GM18498 (cell line): ENCODE measurements at regions not wholly inside any gene's neighbourhood (a gene's known extent, or its start where the extent isn't known, plus 50 kb on each side); places are given as distances from the start of the nearest gene placed in this dataset.

Source experiments
- ATAC-seq: cut with Tn5 transposase; IDR thresholded peaks from one replicate; pipeline ENCODE4 v1.9.1; 2021; ENCODE audit warnings: mild to moderate bottlenecking, moderate library complexity; ENCODE audit not compliant: unreplicated experiment

DNA sequence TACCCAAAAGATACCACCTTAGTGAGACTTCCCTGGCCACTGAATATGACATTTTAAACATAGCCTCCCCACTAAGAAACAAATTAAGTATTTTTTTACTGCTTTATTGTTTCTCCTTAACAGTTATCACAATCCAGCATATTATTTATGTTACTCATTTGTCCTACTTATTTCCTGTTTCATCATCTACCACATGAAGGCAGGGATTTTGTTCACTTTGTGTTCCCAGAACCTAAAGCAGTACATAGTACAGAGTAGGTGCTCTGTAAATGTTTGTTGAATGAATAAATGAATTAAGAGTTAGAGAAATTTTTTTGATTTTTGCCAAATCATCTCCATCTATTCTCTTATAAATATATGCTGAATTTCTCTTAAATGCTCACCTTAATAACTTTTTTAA, 318.4 kb upstream of the GIMD1 start:
- no peak for ATAC-seq

DNA sequence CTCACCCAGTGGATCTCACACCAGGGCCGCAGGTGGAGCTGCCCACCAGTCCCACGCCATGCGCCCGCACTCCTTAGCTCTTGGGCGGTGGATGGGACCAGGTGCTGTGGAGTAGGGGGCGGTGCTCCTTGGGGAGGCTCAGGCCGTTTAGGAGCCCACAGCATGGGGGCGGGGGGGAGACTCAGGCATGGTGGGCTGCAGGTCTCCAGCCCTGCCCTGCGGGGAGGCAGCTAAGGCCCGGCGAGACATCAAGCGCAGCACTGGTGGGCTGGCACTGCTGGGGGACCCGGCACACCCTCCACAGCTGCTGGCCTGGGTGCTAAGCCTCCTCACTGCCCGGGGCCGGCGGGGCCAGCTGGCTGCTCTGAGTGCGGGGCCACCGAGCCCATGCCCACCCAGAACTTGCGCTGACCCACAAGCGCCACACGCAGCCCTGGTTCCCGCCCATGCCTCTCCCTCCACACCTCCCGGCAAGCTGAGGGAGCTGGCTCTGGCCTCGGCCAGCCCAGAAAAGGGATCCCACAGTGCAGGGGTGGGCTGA, 312.9 kb upstream of the GIMD1 start:
- ATAC-seq = no peak

GRCh38 chr4:106679063-106679462, 310.5 kb upstream of the GIMD1 start:
- ATAC-seq = no peak

DNA sequence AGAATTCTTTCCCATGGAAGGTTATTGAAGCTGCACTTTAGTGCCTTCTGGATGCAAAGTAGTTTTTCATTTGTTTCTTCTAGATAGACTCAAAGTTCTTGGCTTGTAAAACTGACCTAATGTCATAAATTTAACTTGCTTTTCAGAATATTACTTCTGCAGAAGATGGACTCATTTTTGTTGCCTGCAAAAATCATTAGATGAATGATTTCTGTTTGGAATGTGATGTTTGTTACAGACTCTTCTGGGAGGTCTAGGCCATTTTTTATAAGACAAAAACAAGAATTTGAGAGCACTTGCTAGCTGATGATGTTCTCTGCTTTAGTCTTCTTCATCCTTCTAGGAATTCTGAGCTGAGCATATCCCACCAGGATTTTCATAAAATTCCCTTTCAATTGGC, 308.6 kb upstream of the GIMD1 start:
- ATAC-seq = no peak

GRCh38 chr4:106676173-106676921, 307.8 kb upstream of the GIMD1 start:
- ATAC-seq = no peak

DNA sequence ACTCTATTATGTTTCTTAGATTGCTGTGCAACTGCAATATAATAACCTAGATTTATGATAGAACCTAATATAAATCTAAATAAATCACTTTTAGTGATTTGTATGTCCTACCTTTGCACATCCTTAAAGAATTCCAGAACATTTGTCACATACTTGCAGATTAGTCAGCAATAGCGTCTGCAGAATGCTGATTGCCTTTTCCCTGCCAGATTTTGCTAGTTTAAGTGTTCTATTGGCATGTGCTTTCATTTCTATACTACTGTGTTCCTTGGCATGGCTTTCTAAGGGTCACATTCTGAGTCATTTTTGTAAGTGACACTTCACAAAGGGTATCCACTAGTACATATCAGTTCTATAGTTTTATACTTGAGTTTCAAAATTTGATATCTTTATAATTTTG, 303.1 kb upstream of the GIMD1 start:
- no peak for ATAC-seq

DNA sequence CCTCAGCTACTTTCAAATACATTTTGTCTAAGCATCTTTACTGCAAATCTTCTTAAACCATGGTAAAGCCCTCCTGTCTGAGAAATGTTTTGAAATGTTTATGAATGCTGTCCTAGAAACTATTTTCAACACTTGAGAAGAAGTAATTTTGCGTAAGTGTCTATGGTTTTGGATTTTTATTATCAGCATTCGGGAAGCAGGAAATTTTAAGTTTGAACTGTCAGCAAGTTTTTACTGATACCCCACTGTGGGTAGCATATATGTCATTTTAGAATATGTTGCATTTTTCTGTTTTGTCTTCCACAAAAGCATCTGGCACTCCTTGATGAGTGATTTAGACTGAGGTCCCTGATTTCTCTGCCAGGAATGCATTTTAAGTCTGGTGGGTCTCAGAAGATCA, 302.4 kb upstream of the GIMD1 start:
- no peak for ATAC-seq

GRCh38 chr4:106659371-106659770, 290.8 kb upstream of the GIMD1 start:
- no peak for ATAC-seq

- ATAC-seq = no peak
Observed at GRCh38 chr4:106652095-106652494, 283.5 kb upstream of the GIMD1 start.

DNA sequence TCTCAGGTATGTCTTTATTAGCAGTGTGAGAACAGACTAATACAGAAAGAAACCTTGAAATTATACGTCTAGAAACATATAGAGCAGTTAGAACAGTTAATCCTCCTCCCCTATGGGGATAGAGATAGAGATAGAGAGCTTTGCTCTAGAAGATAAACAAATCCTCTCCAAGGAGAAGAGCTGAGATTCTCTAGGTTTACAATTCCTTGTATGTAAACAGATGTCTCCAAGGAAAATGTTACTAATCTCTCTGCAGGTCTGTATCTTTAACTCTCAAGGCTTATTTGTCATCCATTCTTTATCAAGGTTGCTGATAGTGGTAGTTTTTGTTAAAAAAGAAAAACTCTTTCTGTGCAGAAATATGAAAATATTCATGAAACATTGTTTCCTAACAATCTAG, 282.1 kb upstream of the GIMD1 start:
- ATAC-seq = no peak

DNA sequence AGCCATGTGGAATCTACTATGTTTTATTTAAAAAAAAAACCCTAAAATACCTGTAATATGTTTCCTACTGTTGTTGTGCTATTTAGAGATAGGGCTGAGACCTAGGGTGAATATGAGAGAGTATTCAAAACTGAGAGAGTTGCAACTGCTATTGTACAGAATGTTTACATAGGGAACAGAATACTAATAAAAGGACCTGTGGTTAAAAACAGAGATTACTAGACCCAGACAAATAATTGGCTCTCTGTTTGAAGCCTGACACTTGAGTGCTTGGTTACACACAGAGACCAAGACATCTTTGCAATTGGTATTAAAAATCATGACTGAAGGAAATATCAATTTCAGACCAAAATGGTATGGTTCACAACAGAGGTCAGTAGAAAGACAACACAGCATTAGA, 278.9 kb upstream of the GIMD1 start:
- no peak for ATAC-seq

- ATAC-seq = no peak
Observed at GRCh38 chr4:106629268-106629625, 260.7 kb upstream of the GIMD1 start.

GRCh38 chr4:106628586-106629267, 260.1 kb upstream of the GIMD1 start:
- no peak for ATAC-seq

DNA sequence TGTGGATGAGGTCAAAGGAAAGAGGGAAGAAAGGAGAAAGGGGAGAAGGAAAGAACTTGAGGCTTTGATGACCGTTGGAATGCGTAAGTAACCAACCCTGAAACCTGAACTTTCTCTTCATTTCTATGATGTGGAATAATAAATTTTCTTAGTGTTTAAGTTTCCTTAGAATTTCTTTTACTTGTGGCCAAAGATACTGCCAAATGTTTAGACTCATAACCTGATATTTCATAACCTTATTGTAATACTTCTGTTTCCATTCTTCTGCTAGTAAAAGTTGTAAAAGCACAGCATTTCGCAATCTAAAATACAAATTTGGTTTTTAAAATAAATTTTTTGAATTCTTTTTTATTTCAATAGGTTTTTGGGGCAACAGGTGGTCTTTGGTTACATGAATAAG, 258.5 kb upstream of the GIMD1 start:
- ATAC-seq = no peak

GRCh38 chr4:106624671-106625070, 256.1 kb upstream of the GIMD1 start:
- no peak for ATAC-seq

DNA sequence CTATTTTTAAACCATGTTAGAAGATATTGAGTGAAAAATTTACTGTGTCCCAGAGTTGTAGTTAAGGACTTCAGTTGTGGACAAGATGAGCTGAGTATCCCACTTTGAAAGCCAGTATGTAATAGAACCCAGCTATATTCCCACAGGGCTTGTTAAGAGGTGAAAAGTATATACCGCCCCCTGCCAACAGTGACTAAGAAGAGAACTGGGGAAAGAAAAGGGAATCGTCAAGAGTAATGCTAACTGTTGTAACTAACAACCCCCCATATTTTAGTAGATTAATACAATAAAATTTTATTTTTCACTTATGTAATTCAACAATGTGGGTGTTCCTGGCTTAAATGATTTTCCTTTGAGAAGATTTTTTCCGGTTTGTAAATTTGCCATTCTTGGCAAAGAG, 250.4 kb upstream of the GIMD1 start:
- no peak for ATAC-seq

GRCh38 chr4:106615961-106616360, 247.4 kb upstream of the GIMD1 start:
- ATAC-seq = no peak

DNA sequence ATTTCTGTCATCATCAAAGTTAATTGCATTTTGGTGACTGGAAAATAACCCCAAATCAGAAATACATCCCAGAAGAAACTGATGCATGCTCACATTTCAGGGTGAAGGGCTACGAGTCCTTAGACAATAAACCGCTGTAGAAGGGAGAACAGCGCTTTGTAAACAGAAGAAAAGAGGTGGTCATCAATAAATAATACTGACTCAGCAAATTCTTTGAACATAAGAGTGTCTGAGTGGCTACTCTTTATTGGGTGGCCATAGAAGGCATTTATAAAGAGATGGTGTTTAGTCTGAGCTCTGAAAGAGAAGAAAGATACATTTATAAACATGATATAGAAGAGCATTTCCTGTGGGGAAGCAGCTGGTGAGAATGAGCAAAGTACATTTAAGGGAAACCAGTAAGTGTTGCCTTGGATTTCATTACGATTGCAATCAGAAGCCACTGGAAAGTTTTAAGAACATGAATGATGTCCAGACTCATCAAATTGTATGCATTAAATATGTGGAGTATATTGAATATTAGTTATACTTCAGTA, 246.9 kb upstream of the GIMD1 start:
- no peak for ATAC-seq

DNA sequence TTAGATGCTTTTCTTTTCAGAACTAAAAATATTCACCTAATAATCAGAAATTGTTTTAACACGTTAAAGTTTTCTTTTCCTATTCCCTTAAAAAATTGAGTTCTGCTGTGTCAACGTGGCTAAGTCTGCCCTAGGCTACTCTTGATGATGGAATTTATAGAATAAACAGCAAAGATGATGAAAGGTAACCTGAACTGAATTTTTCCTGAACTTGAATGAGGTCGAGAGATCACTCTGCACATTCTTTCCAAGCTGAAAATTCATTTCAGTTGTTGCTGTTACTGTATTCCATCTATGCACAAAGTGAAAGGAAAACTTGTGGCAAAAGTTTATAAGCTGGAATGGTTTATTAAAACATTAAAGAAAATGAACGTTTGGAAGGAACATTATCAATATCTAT, 245.9 kb upstream of the GIMD1 start:
- ATAC-seq = no peak

DNA sequence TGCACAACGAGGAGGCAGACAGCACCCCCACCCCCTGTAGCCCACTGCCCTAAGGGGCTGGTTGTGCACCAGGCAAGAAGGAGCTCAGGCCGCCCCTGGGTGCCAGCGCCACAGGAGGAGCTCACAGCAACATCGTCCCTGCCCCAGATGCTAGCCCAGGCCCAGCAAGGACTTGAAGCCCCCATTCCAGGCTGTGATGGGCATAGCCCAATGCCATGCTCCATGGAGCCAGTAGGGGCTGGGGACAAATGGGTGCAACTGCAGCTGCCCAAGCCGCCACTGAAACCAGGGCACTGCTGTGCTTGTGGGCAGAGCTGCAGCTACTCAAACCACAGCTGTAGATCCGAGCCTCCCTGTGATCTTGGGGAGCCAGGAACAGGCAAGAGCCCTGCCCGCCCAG, 241.3 kb upstream of the GIMD1 start:
- ATAC-seq = no peak

DNA sequence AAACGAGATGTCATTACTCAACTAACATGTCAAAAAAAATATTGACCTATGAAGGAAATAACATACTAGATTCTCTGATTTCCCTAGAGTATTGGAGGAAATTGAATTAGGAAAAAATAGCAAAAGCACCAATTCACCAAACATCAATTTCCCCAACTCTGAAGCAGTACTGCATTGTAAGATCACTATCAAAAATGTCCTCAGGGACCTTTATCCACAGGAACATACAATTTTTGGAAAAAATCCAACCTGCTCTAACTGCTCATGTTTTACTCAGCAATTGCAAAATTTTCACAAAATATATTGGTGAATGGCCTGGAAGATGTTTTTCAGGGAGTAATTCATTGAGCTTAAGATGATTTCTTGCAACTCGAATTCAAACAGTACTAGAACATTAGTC, 239.0 kb upstream of the GIMD1 start:
- no peak for ATAC-seq

- ATAC-seq = no peak
Observed at GRCh38 chr4:106604319-106605051, 235.9 kb upstream of the GIMD1 start.
